ENCODE measurements at regions not wholly inside any gene's neighbourhood (a gene's known extent, or its start where the extent isn't known, plus 50 kb on each side); places are given as distances from the start of the nearest gene placed in this dataset.

DNA sequence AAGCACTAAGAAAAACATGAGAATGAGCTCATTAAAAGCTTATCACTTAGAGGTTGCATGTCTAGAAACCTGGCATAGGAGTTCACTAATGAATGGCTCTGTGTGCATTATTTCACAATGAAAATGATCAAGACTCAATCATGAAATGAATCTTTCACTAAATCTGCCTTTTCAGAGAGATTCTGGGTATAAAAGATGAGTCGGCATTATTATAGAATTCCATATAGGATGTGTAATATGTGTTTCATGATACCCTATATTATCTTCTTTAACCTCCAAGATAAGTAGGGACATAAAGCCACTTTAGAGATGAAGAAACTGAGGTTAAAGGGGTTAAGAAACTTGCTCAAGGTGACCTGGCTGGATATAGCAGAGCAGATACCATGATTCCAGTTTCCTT lies 368.1 kb downstream of the DUSP10 start:
- Histone ChIP-seq H3K4me2 (ENCODE audit: insufficient read depth, low read length) (no peak overlapping the region), H3K36me3 (ENCODE audit: control insufficient read depth in 2 of 2, extremely low read depth in 1 of 2, insufficient read depth in 2 of 2, low read length in 2 of 2) (no peaks in the 10 kb centered on the region), H3K4me1 (ENCODE audit: control insufficient read depth, extremely low read depth, insufficient read depth, low read length) (no peaks in the 10 kb centered on the region), H3K9me3 (replicated peaks; ENCODE audit: control insufficient read depth, insufficient read depth, low read length) (no peaks in the 10 kb centered on the region), H3K27me3 (ENCODE audit: control insufficient read depth in 2 of 2, insufficient read depth in 2 of 2, low read length in 2 of 2) (peaks cover 2% of the 10 kb centered on the region in 2 experiments), H3K27ac (ENCODE audit: insufficient read depth, low read depth, low read length) (no peak overlapping the region), H2AFZ (ENCODE audit: low read depth, low read length) (no peak overlapping the region), H4K20me1 (replicated peaks; ENCODE audit: control insufficient read depth, extremely low read depth, insufficient read depth, low read length) (no peaks in the 10 kb centered on the region), H3K4me3 (replicated peaks in 1 of 3; ENCODE audit: insufficient read depth in 1 of 3, low read depth in 1 of 3, low read length in 3 of 3) (no peak overlapping the region), H3K79me2 (ENCODE audit: control insufficient read depth, insufficient read depth, low read length) (no peaks in the 10 kb centered on the region), H3K9me1 (replicated peaks; ENCODE audit: control insufficient read depth, extremely low read depth, insufficient read depth, low read length) (no peaks in the 10 kb centered on the region), H3K9ac (replicated peaks; ENCODE audit: extremely low read depth, insufficient read depth, low read length) (no peak overlapping the region)
- dilution Hi-C loops (cut with MboI; ENCODE audit: extremely low pct_ligation_motif_present, low sequenced_read_pairs) (no loop called here), intact Hi-C loops (cut with micrococcal nuclease) (loop anchor here (10.0 kb wide), 1 partner anchor 631 kb away; no protein-coding TSS in a partner anchor)
- TF ChIP-seq, protein P1, sequence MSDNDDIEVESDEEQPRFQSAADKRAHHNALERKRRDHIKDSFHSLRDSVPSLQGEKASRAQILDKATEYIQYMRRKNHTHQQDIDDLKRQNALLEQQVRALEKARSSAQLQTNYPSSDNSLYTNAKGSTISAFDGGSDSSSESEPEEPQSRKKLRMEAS (IDR thresholded peaks at IDR 0.05; ENCODE audit: insufficient read depth, insufficient read length): no peak
- no peak for TF ChIP-seq GATA2 (IDR thresholded peaks at IDR 0.05; ENCODE audit: insufficient read depth, insufficient read length, low read depth, low read length)
- no peak for TF ChIP-seq MYC (IDR thresholded peaks at IDR 0.05; ENCODE audit: low read depth, low read length)
- ChIA-PET CTCF (interaction anchor here (1.0 kb wide), 1 partner anchor 9 kb away, joined by 3 read pairs; no protein-coding TSS in a partner anchor), POLR2A (interaction anchor here (0.6 kb wide), 1 partner anchor 40 kb away, joined by 3 read pairs; no protein-coding TSS in a partner anchor)
- FAIRE-seq: no peak
- DNase-seq (ENCODE audit: low read depth, low spot score): no peak
- no TSS peak for BruUV-seq (replicated peaks)

DNA sequence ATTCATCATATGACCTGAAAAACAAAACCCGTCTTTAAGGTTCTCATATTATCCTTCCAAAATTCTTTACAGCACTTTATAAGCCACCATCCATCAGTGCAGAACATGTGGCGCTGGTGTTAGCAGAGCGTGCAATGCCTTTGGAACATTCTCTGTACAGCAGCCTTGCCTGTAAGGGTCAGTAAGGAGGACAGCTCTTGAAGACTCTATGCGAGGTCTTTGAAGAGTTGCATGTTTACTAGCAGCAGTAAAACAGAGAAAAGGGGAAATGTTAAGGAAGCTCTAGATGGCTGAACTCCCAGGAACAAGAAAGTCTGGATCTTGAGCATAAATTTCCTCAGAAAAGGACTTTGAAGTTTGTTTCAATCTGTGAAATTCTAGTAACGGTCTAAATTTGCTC lies 365.6 kb downstream of the DUSP10 start:
- TF ChIP-seq POLR2AphosphoS5 (IDR thresholded peaks at IDR 0.05; ENCODE audit: insufficient read depth, low read depth, low read length) (no peak), FOS (IDR thresholded peaks at IDR 0.05; ENCODE audit: borderline replicate concordance, insufficient read depth, low read length) (no peak), MYC (IDR thresholded peaks at IDR 0.05; ENCODE audit: low read depth, low read length) (no peak)
- H3K27me3 ChIP-seq (ENCODE audit: control insufficient read depth in 2 of 2, insufficient read depth in 2 of 2, low read length in 2 of 2): peaks cover 6 to 7% of the 10 kb centered on the region in 2 experiments
- H4K20me1 ChIP-seq (replicated peaks; ENCODE audit: control insufficient read depth, extremely low read depth, insufficient read depth, low read length): no peaks in the 10 kb centered on the region
- no peak overlapping the region for H3K9ac ChIP-seq (replicated peaks; ENCODE audit: extremely low read depth, insufficient read depth, low read length)
- POLR2A ChIA-PET: no interaction called here
- no peak overlapping the region for H3K4me2 ChIP-seq (ENCODE audit: insufficient read depth, low read length)
- H3K36me3 ChIP-seq (ENCODE audit: control insufficient read depth in 2 of 2, extremely low read depth in 1 of 2, insufficient read depth in 2 of 2, low read length in 2 of 2): no peaks in the 10 kb centered on the region
- no peaks in the 10 kb centered on the region for H3K4me1 ChIP-seq (ENCODE audit: control insufficient read depth, extremely low read depth, insufficient read depth, low read length)
- intact Hi-C loops (cut with micrococcal nuclease) (loop anchor here (10.0 kb wide), 1 partner anchor 629 kb away; no protein-coding TSS in a partner anchor), dilution Hi-C loops (cut with MboI; ENCODE audit: extremely low pct_ligation_motif_present, low sequenced_read_pairs) (no loop called here)
- no peaks in the 10 kb centered on the region for H3K79me2 ChIP-seq (ENCODE audit: control insufficient read depth, insufficient read depth, low read length)
- CTCF ChIA-PET: no interaction called here
- DNase-seq (ENCODE audit: low read depth, low spot score) (no peak), FAIRE-seq (no peak)
- BruUV-seq (replicated peaks): no TSS peak
- H3K9me3 ChIP-seq (replicated peaks; ENCODE audit: control insufficient read depth, insufficient read depth, low read length): no peaks in the 10 kb centered on the region
- no peak overlapping the region for H3K4me3 ChIP-seq (replicated peaks in 1 of 3; ENCODE audit: insufficient read depth in 1 of 3, low read depth in 1 of 3, low read length in 3 of 3)
- H2AFZ ChIP-seq (ENCODE audit: low read depth, low read length): no peak overlapping the region
- H3K27ac ChIP-seq (ENCODE audit: insufficient read depth, low read depth, low read length): no peak overlapping the region
- H3K9me1 ChIP-seq (replicated peaks; ENCODE audit: control insufficient read depth, extremely low read depth, insufficient read depth, low read length): no peaks in the 10 kb centered on the region
